ENCODE measurements at regions not wholly inside any gene's neighbourhood (a gene's known extent, or its start where the extent isn't known, plus 50 kb on each side); places are given as distances from the start of the nearest gene placed in this dataset.
A peak's percentile ranks its signal among the peaks of the same experiment; 100 is the strongest.

GRCh38 chr16:35399133-35399532 lies 1939.7 kb downstream of the TP53TG3F start:
- no peak for DNase-seq

- no peak for DNase-seq
Observed at GRCh38 chr16:35404273-35404672, 1944.9 kb downstream of the TP53TG3F start.

- no peak for DNase-seq
Observed at GRCh38 chr16:35405526-35405925, 1946.1 kb downstream of the TP53TG3F start.

DNA sequence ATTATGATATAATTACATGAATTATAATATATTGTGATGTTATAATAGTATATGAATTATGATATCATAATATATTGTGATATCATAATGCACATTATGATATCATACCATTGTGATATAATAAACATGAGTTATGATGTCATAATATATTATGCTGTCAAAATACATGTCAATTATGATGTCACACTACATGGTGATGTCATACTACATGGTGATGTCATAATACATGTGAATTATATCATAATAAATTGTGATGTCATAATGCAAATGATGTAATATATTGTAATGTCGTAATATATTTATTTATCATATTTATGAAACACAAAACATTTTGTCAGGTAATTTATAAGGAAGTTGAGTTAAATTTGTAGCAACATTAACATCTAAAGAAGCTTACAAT lies 1950.1 kb downstream of the TP53TG3F start:
- peak; percentile 1 for DNase-seq

DNA sequence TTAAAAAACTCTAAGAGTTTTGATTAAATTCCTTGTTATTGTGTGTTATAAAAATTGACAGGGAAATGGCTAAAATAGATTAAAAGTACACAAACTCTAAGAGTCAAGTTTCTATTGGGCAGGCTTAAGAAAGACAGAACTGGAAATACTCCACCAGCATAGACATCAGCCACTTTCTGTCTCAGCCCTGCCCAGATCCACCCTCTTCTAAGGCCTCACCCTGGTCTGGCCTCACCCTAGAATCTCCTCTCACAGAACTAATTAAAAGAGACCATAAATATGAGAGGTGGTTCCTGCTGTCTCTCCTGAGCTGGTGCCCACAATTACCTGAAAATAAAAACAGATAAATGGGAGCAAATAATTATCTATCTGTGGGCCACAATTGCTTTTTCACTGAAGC lies 1951.0 kb downstream of the TP53TG3F start:
- no peak for DNase-seq

- no peak for DNase-seq
Observed at GRCh38 chr16:35411156-35411555, 1951.7 kb downstream of the TP53TG3F start.

DNA sequence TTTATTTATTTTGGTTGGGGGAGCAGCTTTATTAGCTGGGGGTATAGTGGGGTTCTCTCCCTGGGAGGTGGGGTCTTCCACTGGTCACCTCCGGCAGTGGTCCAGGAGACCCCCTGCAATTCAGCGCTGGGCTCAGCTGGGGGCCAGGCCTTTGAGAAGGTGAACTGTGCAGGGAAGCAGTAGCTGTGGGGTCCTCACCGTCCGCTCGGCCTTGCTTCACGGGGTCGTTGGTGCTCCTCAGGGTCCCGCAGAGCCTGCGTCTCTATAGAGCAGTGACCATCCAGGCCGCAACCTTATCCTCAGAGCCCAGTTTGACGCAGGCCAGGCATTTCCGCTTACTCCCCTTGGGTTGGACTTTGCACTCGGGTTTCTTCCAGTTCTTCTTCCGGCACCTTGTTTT lies 1954.7 kb downstream of the TP53TG3F start:
- DNase-seq: no peak

DNA sequence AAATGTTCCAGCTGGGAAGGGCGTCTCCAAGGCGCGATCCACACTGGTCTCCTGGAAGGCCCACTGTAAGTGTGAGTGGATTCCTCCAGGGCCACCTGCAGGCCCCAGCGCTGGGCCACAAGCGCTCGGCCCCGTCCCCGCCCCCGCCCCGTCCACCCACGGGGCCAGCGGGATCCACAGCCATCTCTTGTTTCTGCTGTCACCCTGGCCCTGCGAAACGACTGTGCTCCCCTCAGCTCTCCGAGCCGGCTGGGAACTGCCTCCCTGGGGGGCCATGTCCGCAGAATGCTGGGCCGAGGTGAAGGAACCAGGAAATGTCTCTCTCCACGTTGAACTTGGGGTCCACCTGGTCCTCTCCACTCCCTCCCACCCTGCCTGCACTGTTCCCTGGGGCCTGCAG lies 1955.2 kb downstream of the TP53TG3F start:
- no peak for DNase-seq

- no peak for DNase-seq
Observed at GRCh38 chr16:35425270-35425669, 1965.9 kb downstream of the TP53TG3F start.

- peak; percentile 35 for DNase-seq
Observed at GRCh38 chr16:35431829-35432663, 1972.6 kb downstream of the TP53TG3F start.

DNA sequence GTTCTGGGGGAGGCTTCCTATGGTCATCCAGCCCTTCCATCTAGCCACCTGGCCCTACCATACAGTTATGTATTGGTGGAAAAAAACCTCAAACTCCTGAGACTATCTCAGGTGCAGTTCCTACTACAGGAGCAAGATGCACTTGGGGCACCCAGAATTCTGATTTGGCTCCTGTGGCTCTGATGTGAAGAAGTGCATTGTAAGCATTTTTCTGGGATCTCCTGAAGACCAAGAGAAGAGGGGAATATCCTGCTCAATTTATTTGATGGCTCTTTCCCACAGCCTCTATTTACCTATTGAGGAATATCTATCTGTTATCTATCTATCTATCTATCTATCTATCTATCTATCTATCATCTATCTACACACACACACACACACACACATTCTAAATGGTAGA lies 1981.5 kb downstream of the TP53TG3F start:
- no peak for DNase-seq

- DNase-seq: no peak
Observed at GRCh38 chr16:35447010-35447558, 1987.7 kb downstream of the TP53TG3F start.

DNA sequence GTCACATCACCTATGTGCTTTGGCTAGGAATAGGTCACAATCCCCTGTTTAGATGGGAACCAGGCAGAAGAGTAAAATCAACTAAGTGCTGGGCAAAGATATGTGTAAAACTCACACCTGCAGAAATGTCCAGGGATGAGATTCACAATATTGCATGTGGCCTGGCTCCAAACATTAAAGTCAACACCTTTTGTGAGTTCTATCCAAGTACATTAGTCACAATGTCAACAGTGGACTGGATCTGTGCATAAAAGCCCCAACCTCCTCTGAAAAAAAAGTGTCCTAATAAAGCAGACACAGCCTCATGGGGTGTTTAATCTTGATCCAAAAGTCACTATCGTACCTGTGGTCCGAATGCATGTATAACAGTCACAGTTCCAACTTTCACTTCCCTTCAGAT lies 1990.3 kb downstream of the TP53TG3F start:
- DNase-seq: no peak

GRCh38 chr16:35450648-35451047 lies 1991.2 kb downstream of the TP53TG3F start:
- no peak for DNase-seq

DNA sequence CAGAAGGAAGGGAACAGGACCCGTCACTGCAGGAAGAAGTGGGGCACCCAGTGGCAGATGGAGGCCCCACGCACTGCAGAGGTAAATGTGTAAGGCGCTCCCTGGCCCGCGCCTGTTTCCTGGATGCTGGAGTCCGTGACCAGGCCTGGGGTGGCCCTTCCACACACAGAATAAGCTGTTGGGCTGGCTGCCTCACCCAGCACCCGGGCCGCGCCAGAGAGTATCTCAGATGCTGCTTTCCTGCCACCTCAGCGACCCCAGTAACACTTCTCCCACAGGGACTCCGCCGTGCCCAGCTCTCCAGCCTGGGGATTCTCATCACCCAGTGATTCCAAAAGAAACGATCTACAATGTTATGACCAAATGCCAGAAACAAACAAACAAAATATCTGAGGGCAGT lies 1993.1 kb downstream of the TP53TG3F start:
- DNase-seq: no peak

GRCh38 chr16:35463358-35463757 lies 2003.9 kb downstream of the TP53TG3F start:
- no peak for DNase-seq

- DNase-seq: no peak
Observed at GRCh38 chr16:35480361-35480760, 2020.9 kb downstream of the TP53TG3F start.

DNA sequence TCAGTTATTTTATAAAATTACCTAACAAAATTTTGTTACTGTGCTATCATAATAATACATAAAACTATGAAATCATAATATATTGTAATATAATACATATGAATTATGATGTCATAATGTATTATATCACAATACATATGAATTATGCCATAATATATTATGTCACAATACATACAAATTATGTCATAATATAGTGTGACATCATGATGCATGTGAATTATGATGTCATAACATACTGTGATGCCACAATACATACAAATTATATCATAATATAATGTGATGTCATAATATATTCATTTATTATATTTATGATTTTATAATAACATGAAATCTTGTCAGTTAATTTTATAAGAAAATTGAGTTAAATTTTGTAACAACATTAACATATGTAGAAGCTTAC lies 2021.6 kb downstream of the TP53TG3F start:
- DNase-seq: no peak

DNA sequence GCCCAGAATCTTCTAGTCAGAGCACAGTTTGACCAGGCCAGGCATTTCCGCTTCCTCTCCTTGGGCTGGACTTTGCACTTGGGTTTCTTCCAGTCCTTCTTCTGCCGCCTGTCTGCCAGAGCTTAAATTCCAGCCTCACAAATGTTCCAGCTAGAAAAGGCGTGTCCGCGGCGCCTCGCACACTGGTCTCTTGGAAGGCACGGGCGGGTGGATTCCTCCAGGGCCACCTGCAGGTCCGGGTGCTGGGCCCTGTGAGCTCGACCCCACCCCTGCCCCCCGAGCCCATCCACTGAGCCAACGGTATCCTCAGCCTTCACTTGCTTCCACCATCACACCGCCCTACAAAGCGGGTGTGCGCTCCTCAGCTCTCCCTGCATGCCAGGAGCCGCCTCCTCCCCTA lies 2026.5 kb downstream of the TP53TG3F start:
- DNase-seq: no peak

- DNase-seq: no peak
Observed at GRCh38 chr16:35492225-35492624, 2032.8 kb downstream of the TP53TG3F start.

GRCh38 chr16:35497399-35497798 lies 2038.0 kb downstream of the TP53TG3F start:
- no peak for DNase-seq

GRCh38 chr16:35506018-35506897 lies 2046.8 kb downstream of the TP53TG3F start:
- no peak for DNase-seq

- no peak for DNase-seq
Observed at GRCh38 chr16:35506898-35507194, 2047.4 kb downstream of the TP53TG3F start.

GRCh38 chr16:35510701-35511100 lies 2051.3 kb downstream of the TP53TG3F start:
- DNase-seq: no peak
